CD4-positive, alpha-beta T cell treated with Interleukin-4 for 1 hour (primary cell): ENCODE measurements at regions not wholly inside any gene's neighbourhood (a gene's known extent, or its start where the extent isn't known, plus 50 kb on each side); places are given as distances from the start of the nearest gene placed in this dataset.
"Not testable (repeated sequence)": the region's sequence is repeated elsewhere in the genome, so short reads cannot be mapped to it uniquely, and the experiment has no call there.

Source experiments
- DNase-seq, 2 donors: peaks; one replicate each; pipeline ENCODE4 v3.0.0-alpha.2; 2020 to 2022

DNA sequence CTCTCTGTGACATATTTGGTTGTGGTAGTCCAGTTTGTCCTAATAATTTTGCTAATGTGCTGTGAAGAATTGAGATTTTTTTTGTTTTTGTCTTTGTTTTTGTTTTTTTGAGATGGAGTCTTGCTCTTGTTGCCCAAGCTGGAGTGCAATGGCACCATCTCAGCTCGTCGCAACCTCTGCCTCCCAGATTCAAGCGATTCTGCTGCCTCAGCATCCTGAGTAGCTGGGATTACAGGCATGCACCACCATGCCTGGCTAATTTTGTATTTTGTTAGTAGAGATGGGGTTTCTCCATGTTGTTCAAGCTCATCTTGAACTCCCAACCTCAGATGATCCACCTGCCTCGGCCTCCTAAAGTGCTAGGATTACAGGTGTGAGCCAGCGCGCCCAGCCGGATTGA lies 73.4 kb downstream of the FAM50B start:
- DNase-seq, result not testable (repeated sequence)

DNA sequence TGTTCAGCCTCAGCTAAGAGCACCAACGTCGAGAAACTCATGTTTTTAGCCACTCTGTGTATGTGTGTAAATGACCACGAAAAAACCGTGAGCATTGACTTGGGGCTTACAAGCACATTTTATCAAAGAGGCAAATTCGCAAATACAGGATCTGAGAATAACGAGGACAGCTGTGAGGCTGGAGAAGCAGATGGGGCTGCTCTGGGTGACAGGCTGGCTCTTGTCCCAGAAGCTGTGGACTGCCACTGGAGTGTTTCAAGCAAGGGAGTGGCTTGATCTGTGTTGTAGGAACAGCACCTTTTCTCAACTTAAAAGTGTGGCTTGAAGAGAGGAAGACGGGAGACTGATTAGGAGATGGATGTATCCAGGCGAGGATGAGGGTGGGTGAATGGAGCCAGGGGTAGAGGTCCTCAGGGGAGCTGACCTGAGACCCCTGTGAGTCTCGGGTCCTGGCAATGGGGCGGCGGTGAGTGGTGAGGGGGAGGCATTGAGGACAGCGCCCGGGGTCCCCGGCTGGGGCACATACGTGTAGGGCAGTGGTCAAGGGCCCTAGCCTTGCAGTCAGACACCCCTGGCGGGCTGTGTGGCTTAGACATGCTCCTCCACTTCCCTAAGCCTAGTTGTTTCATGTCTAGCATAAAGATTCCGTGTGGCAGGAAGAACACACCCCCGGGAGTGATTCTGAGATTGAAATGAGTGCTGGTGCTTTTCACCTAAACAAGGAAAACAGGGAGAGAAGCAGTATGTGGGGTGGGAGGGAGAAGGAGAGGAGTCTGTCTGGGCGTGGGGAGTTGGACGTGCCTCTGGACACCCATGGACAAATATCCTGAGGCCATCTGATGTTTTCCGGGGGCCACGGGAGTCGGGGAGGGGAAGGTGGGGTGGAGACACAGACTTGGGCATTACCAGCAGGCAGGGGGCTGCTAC lies 76.3 kb downstream of the FAM50B start:
- not testable (repeated sequence) for DNase-seq

DNA sequence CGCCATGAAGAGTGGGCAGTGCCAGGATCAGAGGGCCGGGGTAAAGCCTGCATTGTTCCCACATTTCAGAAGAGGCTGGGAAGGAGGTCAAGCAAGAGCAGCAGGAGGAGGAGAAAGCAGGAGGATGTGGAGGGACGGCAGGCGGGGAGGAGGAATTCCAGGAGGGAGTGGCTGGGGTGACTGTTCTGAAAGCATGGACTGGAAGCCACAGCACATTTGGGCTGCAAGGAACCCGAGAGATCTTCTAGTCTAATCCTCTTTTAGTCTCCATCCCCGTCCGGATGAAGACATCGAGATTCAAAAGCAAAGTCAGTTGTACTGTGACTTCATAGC lies 76.9 kb downstream of the FAM50B start:
- no peak for DNase-seq

DNA sequence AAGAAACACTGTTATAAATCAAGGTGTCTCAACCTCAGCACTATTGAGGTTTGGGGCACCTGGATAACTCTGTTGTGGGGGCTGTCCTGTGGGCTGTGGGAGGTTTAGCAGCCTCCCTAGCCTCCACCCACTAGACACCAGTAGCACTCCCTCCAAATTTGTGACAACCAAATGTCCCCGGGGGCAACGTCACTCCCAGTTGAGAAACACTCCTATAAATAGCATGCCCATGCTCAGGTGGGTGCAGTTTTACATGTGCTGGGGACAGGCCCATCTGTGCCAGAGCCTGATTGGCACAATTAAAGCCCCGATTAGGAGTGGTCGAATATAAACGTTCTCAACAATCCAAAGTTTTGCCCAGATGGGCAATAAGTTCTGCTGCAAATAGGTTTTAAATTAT lies 78.9 kb downstream of the FAM50B start:
- DNase-seq, result no peak

DNA sequence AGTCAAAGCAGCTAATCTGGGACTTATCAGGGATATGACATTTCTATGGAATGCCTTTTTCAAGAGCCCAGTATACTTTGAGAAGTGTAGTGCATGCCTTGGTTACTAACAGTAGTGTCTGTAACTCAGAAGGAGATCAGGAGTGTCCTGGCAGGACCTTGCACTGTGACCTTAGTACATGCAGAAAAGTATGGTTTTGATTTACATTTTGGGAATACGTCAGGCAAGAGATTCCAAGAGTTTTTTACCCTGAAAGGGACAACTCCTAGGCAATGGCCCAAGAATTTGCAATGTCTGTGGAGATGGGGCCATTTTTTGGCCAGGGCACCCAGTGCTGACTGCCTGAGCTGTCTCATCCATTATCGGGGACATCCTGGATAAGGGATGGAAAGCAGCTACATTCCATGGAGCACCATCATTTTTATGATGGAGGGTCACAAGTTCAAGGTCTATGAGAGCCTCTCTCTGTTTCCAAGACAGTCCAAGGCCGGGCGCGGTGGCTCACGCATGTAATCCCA lies 80.2 kb downstream of the FAM50B start:
- DNase-seq, result no peak

- no peak for DNase-seq
Observed at GRCh38 chr6:3937438-3937837, 88.3 kb downstream of the FAM50B start.

DNA sequence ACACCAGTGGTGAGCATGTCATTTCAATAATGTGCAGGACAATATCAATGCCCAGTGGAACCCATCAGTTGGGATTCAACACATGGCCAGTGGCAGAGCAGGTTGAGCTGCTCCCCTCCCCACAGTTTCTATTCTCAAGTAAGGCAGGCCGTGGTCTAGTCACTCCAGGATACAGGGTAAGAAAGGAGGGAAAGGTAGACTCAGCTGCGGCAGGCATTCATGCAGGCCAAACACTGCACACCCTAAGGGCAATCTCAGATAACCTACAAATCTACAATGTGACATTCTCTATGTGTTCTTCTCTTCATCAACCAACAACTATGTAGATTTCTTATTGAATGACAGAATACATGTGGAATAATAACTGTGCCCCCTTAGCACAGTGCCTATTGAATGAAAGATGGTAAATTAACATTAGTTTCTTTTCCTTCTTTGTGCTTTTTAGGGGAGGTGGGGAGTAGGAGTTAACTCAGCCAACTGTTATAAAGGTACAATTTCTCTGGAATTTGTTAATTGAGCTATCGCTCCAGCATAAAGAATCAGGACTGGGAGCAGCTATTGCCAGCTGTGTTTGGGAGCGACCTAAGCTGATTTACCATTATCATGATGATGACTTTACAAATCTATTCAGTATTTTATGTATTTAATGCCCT lies 89.7 kb downstream of the FAM50B start:
- no peak for DNase-seq

- no peak for DNase-seq
Observed at GRCh38 chr6:3939368-3939958, 90.3 kb downstream of the FAM50B start.

DNA sequence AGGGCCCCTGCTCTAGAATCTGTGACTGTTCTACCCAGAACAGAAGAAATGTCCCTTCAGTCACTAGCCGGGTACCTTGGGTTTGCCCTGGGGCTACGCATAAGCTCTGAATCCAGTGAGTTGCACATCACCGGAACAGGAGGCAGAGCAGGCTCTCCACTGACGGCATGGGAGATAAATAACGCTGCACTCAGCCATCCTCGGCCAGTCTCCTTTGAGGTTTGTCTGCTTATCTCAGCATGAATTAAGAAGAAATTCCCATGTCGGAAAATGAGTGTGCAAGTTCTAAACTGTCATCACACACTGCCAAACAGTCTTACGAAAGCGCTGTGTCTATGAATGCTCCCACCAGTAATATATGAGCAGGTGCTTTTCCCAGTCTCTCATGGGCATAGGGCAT lies 90.8 kb downstream of the FAM50B start:
- DNase-seq, result no peak

DNA sequence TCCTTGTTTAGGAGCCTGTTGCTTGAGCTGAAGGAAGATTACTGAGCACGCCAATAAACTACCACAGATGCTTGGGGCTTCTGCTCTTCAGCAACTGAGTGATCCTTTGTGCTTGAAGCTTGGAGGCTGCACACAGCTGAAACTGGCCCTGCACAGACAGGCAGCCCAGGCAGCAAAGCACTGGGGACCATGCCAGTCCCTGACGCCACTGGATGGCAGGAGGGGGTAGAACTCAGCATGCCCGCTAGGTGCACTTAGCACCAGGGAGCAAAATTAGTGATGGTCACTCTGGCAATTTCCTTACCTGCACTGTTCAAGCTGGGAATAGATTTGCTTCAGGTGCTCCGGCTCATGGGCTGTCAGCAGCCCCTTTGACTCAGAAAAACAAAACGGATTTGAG lies 91.5 kb downstream of the FAM50B start:
- no peak for DNase-seq

GRCh38 chr6:3943331-3943765 lies 94.2 kb downstream of the FAM50B start:
- DNase-seq, result no peak

DNA sequence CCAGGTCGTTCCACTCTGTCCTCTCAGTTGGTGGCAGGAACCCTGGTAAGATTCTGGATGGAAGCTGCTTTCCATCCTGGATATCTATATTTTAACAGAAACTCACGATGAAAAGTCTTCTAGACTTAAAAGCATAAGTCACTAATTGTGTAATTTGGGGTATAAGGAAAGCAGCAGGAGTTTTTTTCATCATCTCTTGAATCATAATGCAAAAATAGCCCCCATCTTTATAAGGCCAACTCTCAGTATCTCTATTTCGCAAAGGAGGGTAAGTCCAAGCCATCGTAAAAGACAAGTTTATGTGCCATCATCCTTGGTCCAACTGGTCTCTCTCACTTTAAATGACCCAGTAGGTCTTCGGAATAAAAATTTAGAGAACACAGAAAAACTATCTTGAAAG lies 95.1 kb downstream of the FAM50B start:
- DNase-seq, result no peak

DNA sequence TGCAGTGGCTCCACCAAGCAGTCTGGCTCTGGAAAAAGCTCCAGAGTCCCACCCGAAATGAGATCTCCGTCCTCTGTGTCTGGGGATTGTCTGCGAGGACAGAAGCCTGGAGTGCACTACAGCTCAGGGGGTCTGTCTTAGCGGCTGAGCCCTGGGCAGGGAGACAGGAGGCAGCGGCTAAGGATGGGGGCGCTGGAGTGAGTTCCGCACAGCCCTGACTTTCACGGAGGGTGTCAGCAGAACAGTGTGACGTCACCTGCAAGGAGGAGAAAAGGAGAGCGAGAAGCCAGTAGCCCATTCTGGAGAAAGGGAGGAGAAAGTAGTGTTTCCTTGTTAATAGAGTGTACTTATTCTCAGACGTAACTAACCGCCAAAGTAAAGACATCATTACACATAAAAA lies 97.6 kb downstream of the FAM50B start:
- DNase-seq, result no peak

DNA sequence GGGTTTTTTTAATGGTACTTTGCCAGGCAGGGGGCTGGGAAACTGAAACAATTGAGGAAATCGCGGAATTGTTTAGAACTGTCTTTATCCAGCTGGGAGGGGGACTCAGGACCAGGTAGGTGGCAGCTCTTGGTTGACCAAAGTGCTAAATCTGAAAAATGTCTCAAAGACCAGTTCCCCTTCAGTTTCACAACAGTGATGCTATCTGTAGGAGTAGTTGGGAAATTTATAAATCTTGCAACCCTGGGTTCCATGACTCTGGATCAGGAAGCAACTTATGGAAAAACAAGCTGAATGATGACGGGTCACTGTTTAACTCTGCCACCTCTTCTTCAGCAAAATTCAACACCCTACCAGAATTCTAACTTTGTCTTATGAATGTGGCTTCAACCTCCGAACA lies 99.7 kb downstream of the FAM50B start:
- no peak for DNase-seq

GRCh38 chr6:3949521-3949920 lies 100.3 kb downstream of the FAM50B start:
- no peak for DNase-seq

DNA sequence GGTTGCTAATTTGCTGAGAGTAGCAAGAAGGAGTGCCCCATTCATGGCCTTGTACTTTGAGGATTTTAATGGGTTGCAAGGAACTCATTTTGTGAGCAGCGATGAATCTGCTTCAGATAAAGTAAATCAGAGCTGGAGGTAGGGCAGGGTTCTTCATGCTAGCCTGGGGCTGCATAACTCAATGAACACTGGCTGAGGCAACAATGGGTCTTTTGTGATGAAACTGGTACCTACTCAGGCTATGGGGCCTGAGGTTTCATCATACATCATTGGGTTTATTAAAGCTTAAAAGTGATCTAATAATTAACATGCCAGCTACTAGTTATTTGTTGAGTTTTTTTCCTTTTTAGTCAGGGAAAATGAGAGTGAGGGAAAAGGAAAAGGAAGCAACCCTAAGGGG lies 106.9 kb downstream of the FAM50B start:
- DNase-seq, result no peak

DNA sequence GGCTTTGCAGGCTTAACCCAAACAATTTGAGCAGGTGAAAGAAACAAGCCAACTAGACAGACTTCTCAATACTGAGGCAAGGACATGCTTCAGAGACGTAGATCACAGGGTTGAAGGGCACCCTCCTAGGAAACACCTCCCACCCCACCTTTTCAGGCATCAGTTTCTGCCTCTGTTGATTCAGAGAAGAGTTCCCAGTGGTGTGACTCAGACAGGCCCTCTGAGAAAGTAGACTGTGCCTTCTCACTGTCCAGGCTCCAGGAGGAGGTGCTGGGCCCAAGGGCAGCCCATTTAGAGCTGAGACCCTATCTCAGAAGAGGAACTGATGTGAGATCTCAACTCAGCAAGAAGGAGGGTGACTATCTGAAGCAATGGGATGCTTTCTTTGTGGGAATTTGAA lies 108.1 kb downstream of the FAM50B start:
- DNase-seq, result no peak

DNA sequence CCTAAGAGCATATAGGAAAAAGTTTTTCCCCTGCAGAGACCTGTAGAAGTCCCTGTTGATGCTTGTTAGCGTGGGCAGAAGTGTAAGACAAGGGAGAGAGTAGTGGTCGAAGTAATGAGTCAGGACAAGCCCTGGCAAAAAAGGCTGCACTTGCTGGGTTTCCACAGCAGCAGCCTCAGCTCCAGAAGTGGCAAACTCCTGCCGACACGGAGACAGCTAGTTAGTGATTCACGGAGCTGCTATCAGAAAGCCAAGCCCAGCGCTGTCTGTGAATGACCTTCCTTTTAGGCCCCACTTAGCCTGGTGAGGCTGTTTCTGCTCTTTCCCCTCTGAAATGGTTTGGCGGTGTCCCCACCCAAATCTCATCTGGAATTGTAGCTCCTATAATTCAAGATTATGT lies 109.1 kb downstream of the FAM50B start:
- DNase-seq, result no peak

DNA sequence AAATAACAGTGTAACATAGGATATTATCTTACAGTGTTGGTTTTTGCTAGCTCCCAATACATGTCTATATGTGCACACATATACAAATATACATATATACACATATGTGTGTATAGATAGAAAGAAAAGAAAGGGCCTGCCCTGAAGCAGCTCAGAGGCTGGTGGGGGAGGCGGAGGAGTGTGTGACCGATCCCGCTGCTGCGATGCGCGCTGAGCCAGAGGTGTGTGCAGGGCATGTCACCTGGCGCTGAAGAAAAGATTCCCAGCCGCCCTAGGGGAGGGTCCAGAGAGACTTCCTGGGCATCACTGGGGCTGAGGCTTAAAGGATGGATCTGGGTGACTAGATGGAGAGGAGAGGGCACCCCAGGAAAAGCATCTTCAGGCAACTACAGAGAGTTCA lies 110.2 kb downstream of the FAM50B start:
- no peak for DNase-seq

- DNase-seq, result no peak
Observed at GRCh38 chr6:3960754-3961361, 111.7 kb downstream of the FAM50B start.

DNA sequence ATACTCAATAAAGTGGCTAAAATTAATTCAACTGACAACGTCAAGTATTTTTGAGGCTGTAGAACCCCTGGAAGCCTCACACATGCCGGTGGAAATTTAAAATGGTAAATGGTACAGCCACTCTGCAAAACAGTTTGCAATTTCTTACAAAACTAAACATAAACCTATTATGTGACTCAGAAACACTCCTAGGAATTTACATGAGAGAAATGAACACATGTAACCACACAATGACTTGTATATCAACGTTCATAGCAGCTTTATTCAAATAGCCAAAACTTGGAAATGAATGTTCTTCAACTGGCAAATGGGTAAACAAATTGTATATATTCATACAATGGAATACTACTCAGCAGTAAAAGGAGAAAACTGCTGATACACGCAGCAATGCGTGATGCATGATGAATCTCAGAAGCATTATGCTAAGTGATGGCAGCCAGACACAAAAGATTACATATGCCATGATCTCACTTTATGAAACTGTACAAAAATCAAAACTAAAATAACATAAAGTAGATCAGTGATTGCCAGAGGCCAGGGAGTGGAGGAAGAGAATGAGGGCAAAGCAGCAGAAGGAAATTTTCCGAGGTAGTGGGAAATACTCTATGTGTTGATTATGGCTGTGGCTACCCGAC lies 112.5 kb downstream of the FAM50B start:
- DNase-seq, result no peak

DNA sequence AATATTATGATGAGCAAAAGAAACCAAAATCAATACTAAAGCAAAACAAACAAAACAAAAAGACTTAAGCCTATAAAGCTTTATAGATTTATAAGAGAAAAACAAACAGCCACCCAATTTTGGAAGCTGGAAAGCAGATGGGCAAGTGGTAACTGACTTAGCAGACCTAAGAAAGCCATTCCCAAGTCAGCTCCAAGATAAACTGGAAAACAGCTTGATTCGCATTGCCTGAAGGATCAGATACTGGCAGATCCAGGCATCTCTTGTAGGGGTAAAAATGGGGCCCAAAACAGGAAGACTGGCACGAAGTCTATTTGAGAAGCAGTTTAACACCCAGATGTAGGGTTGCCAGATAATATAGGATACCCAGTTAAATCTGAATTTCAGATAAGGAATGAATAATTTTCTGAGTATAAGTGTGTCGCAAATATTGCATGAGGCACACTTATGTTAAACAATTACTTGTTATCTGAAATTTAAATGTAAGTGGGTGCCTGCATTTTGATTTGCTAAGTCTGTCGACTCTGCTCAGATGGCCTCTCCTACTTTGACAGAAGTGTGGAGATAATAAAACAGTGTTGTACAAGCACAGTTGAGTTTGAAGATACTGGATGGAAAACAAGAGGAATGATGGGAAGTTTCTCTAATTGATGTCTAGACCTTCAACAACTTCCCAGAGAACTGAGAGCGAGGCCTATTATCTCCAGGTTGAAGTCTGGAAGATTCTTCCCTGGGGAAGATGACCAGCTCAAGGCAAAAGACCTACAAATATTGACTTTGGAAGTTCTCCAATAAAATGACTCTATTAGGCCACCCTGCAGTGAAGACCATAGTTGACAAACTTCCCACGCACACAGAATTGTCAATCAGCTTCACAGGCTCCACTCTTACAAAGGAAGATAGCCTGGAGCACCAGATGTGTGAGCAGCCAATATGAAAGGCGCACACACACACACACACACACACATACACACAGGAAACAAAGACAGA lies 113.4 kb downstream of the FAM50B start:
- no peak for DNase-seq
